8988T (cell line): ENCODE measurements at regions not wholly inside any gene's neighbourhood (a gene's known extent, or its start where the extent isn't known, plus 50 kb on each side); places are given as distances from the start of the nearest gene placed in this dataset.

ENCODE experiments used
- DNase-seq: peaks from one replicate; pipeline ENCODE4 v3.0.0; 2011

GRCh38 chr1:25080294-25081209 lies 150.5 kb upstream of the RUNX3 start:
- no peak for DNase-seq

GRCh38 chr1:25079048-25079447 lies 149.0 kb upstream of the RUNX3 start:
- DNase-seq, result no peak

GRCh38 chr1:25074351-25075227 lies 144.5 kb upstream of the RUNX3 start:
- DNase-seq, result no peak

GRCh38 chr1:25073640-25074270 lies 143.7 kb upstream of the RUNX3 start:
- DNase-seq, result no peak

GRCh38 chr1:25072461-25072860 lies 142.4 kb upstream of the RUNX3 start:
- no peak for DNase-seq

- no peak for DNase-seq
These were observed 138.8 kb upstream of the RUNX3 start for GRCh38 chr1:25068829-25069228.

- DNase-seq, result no peak
These were observed 138.2 kb upstream of the RUNX3 start for GRCh38 chr1:25068316-25068715.

GRCh38 chr1:25067518-25068251 lies 137.6 kb upstream of the RUNX3 start:
- DNase-seq, result no peak

- DNase-seq, result no peak
These were observed 136.8 kb upstream of the RUNX3 start for GRCh38 chr1:25066731-25067517.

- no peak for DNase-seq
These were observed 136.2 kb upstream of the RUNX3 start for GRCh38 chr1:25066256-25066655.

- DNase-seq, result no peak
These were observed 135.7 kb upstream of the RUNX3 start for GRCh38 chr1:25065795-25066238.

GRCh38 chr1:25065321-25065721 lies 135.2 kb upstream of the RUNX3 start:
- DNase-seq, result no peak

- DNase-seq, result no peak
These were observed 134.6 kb upstream of the RUNX3 start for GRCh38 chr1:25064465-25065240.

- no peak for DNase-seq
These were observed 133.7 kb upstream of the RUNX3 start for GRCh38 chr1:25063591-25064416.

- DNase-seq, result no peak
These were observed 132.7 kb upstream of the RUNX3 start for GRCh38 chr1:25062621-25063255.

- no peak for DNase-seq
These were observed 131.4 kb upstream of the RUNX3 start for GRCh38 chr1:25061261-25061995.

- DNase-seq, result no peak
These were observed 127.1 kb upstream of the RUNX3 start for GRCh38 chr1:25057188-25057587.

GRCh38 chr1:25056536-25056935 lies 126.5 kb upstream of the RUNX3 start:
- DNase-seq, result no peak

- no peak for DNase-seq
These were observed 125.9 kb upstream of the RUNX3 start for GRCh38 chr1:25055961-25056360.
